ENCODE measurements at regions not wholly inside any gene's neighbourhood (a gene's known extent, or its start where the extent isn't known, plus 50 kb on each side); places are given as distances from the start of the nearest gene placed in this dataset.

DNA sequence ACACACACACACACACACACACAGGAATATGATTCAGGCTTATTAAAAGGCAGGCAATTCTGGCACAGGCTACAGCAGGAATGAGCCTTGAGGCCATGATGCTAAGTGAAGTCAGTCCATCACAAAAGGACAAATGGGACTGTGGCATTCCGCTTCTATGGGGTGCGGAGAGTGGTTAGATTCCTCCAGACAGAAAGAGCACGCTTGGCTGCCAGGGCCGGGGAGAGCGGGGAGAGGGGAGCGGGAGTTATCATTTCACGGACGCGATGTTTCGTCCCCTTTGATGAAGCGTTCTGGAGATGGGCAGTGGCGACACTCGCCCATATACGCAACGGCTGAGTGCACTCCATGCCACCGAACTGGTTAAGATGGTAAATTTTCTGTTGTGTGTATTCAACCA is 58.5 kb upstream of the FAM174B start:
- WGBS, 2 experiments (ENCODE audit: insufficient coverage in 1 of 2, insufficient read length in 1 of 2), result 13 to 27% methylated on average over 6 to 16 of the region's 16 CpGs
- peak overlapping the region; percentile 58 for H3K4me3 Mint-ChIP-seq
- Histone ChIP-seq H3K9me3 (ENCODE audit: control insufficient read depth, low read length) (peaks cover 12% of the 10 kb centered on the region), H3K4me3 (ENCODE audit: low read length) (peak overlapping the region; percentile 86), H3K4me1 (ENCODE audit: control insufficient read depth, insufficient read depth, low read length) (peaks cover 5% of the 10 kb centered on the region), H3K36me3 (ENCODE audit: control insufficient read depth, insufficient read depth, low read length) (no peaks in the 10 kb centered on the region), H3K27me3 (ENCODE audit: control insufficient read depth, insufficient read depth, low read length, poor library complexity, severe bottlenecking) (peaks cover 4% of the 10 kb centered on the region), H3K9ac (ENCODE audit: extremely low read depth, low read length, poor library complexity, severe bottlenecking) (no peak overlapping the region), H3K27ac (ENCODE audit: low read depth, low read length) (peak overlapping the region; percentile 40)
- peaks cover 2% of the 10 kb centered on the region for H3K36me3 Mint-ChIP-seq (ENCODE audit: low read depth)
- TF ChIP-seq, protein P1, sequence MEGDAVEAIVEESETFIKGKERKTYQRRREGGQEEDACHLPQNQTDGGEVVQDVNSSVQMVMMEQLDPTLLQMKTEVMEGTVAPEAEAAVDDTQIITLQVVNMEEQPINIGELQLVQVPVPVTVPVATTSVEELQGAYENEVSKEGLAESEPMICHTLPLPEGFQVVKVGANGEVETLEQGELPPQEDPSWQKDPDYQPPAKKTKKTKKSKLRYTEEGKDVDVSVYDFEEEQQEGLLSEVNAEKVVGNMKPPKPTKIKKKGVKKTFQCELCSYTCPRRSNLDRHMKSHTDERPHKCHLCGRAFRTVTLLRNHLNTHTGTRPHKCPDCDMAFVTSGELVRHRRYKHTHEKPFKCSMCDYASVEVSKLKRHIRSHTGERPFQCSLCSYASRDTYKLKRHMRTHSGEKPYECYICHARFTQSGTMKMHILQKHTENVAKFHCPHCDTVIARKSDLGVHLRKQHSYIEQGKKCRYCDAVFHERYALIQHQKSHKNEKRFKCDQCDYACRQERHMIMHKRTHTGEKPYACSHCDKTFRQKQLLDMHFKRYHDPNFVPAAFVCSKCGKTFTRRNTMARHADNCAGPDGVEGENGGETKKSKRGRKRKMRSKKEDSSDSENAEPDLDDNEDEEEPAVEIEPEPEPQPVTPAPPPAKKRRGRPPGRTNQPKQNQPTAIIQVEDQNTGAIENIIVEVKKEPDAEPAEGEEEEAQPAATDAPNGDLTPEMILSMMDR (conservative IDR thresholded peaks at IDR 0.05), result no peak
- peaks cover 5% of the 10 kb centered on the region for H3K9me3 Mint-ChIP-seq
- peak; percentile 75 for DNase-seq
- H3K27me3 Mint-ChIP-seq (ENCODE audit: insufficient read depth), result peaks cover 44% of the 10 kb centered on the region
- H3K27ac Mint-ChIP-seq, result no peak overlapping the region
- peaks cover 3% of the 10 kb centered on the region for H3K4me1 Mint-ChIP-seq

DNA sequence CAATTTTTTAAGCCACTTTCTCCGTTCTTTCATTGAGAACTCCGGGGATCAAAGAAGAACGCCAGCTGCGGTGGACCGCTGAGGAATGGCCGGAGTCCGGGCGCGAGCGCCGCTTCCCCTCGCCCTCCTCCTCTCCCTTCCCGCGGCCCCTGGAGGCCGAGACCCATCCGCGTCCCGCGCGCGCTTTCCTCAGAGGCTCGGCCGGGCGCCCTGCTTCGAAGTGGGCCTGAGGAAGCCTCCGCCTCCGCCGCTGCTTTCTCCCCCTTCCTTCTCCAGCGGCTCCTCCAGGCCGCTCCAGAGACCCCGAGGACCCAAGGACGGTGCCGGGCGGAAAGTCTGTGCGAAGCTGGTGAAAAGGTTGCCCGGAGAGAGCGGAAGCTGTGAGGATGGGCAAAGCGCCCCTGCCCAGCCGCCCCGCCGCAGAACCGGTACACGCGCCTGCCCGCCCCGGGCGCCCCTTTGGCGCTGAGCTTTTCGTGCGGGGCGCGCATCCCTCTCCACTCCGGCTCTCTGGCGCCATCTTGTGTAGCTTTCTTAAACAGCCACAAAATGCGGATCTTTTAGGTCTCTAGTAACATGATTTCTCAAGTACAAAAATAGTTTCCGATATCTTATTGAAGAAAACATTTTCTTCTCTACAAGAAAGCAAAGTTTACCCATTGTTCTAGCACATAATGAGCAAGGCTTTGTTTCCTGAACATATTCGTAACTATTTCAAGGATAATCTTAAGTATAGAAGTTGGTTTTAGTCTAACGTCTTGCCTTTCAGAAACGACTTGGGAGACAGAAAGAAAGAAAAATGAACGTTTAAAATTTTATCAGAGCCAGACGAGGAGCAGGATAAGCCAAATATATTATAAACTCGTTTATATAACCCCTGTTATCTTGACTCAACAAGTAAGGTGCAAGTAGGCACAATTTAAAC is 59.2 kb upstream of the FAM174B start:
- DNase-seq, result peak; percentile 93
- Histone ChIP-seq H3K9me3 (ENCODE audit: control insufficient read depth, low read length) (peaks cover 12% of the 10 kb centered on the region), H3K9ac (ENCODE audit: extremely low read depth, low read length, poor library complexity, severe bottlenecking) (peak overlapping the region; percentile 47), H3K4me1 (ENCODE audit: control insufficient read depth, insufficient read depth, low read length) (peaks cover 5% of the 10 kb centered on the region), H3K4me3 (ENCODE audit: low read length) (peak overlapping the region; percentile 86), H3K27ac (ENCODE audit: low read depth, low read length) (peak overlapping the region; percentile 40), H3K27me3 (ENCODE audit: control insufficient read depth, insufficient read depth, low read length, poor library complexity, severe bottlenecking) (peaks cover 4% of the 10 kb centered on the region), H3K36me3 (ENCODE audit: control insufficient read depth, insufficient read depth, low read length) (no peaks in the 10 kb centered on the region)
- peaks cover 41% of the 10 kb centered on the region for H3K27me3 Mint-ChIP-seq (ENCODE audit: insufficient read depth)
- peaks cover 5% of the 10 kb centered on the region for H3K9me3 Mint-ChIP-seq
- H3K4me3 Mint-ChIP-seq, result peak overlapping the region; percentile 58
- H3K36me3 Mint-ChIP-seq (ENCODE audit: low read depth), result peaks cover 2% of the 10 kb centered on the region
- TF ChIP-seq, protein P1 (conservative IDR thresholded peaks at IDR 0.05), result peak; percentile 96
- WGBS, 2 experiments (ENCODE audit: insufficient coverage in 1 of 2, insufficient read length in 1 of 2), result 4 to 11% methylated on average over 14 to 62 of the region's 62 CpGs
- peaks cover 3% of the 10 kb centered on the region for H3K4me1 Mint-ChIP-seq
- no peak overlapping the region for H3K27ac Mint-ChIP-seq

DNA sequence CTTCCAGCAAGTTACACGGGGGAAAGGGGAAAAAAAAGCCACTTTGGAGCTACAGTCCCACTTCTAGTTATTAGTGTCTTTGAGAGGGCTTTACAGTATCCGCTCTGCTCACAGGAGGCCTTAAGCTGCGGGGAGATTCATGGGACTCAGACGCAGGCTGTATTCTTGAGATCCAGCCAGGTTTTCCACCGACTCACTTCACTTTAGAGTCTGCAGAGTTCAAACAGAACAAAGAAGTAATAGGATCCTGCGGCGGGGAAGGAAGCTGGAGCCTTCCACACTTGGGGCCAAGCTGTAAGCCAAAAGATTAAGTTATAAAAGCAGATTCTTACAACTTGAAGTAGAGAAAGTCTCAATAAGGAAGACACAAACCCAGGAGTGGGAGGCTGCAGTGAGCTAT is 60.2 kb upstream of the FAM174B start:
- Histone ChIP-seq H3K9me3 (ENCODE audit: control insufficient read depth, low read length) (peaks cover 12% of the 10 kb centered on the region), H3K27ac (ENCODE audit: low read depth, low read length) (peak overlapping the region; percentile 55), H3K27me3 (ENCODE audit: control insufficient read depth, insufficient read depth, low read length, poor library complexity, severe bottlenecking) (peaks cover 4% of the 10 kb centered on the region), H3K4me1 (ENCODE audit: control insufficient read depth, insufficient read depth, low read length) (peaks cover 5% of the 10 kb centered on the region), H3K36me3 (ENCODE audit: control insufficient read depth, insufficient read depth, low read length) (no peaks in the 10 kb centered on the region), H3K4me3 (ENCODE audit: low read length) (no peak overlapping the region), H3K9ac (ENCODE audit: extremely low read depth, low read length, poor library complexity, severe bottlenecking) (no peak overlapping the region)
- DNase-seq, result no peak
- TF ChIP-seq, protein P1 (conservative IDR thresholded peaks at IDR 0.05), result no peak
- Mint-ChIP-seq H3K9me3 (peaks cover 9% of the 10 kb centered on the region), H3K4me3 (no peak overlapping the region), H3K4me1 (peaks cover 3% of the 10 kb centered on the region), H3K36me3 (ENCODE audit: low read depth) (peaks cover 2% of the 10 kb centered on the region), H3K27me3 (ENCODE audit: insufficient read depth) (peaks cover 33% of the 10 kb centered on the region), H3K27ac (no peak overlapping the region)
- WGBS, 2 experiments (ENCODE audit: insufficient coverage in 1 of 2, insufficient read length in 1 of 2), result 62 to 64% methylated on average over 7 of the region's 7 CpGs

All from endodermal cell (in vitro differentiated cells).